Activated CD4-positive, alpha-beta T cell treated with anti-CD3 and anti-CD28 coated beads, Interleukin-2, amount 10 ng/mL, durations not matched to agents 24 days and 14 days (primary cell): ENCODE measurements at regions not wholly inside any gene's neighbourhood (a gene's known extent, or its start where the extent isn't known, plus 50 kb on each side); places are given as distances from the start of the nearest gene placed in this dataset.
A peak's percentile ranks its signal among the peaks of the same experiment; 100 is the strongest.
"Not testable (repeated sequence)": the region's sequence is repeated elsewhere in the genome, so short reads cannot be mapped to it uniquely, and the experiment has no call there.

Source experiments
- DNase-seq: peaks from one replicate; pipeline ENCODE4 v3.0.0; 2022
- H3K27ac Mint-ChIP-seq: one replicate; pipeline ENCODE4 v1.8.0; 2022; ENCODE audit warnings: mild to moderate bottlenecking, mixed read lengths
- H3K27me3 Mint-ChIP-seq: one replicate; pipeline ENCODE4 v1.8.0; 2022; ENCODE audit warnings: mixed read lengths
- H3K36me3 Mint-ChIP-seq: one replicate; pipeline ENCODE4 v1.8.0; 2022; ENCODE audit warnings: low read depth, mild to moderate bottlenecking, mixed read lengths
- H3K4me1 Mint-ChIP-seq: one replicate; pipeline ENCODE4 v1.8.0; 2021; ENCODE audit warnings: mixed read lengths
- H3K4me3 Mint-ChIP-seq: one replicate; pipeline ENCODE4 v1.8.0; 2022; ENCODE audit warnings: mild to moderate bottlenecking, moderate library complexity, mixed read lengths
- H3K9me3 Mint-ChIP-seq: one replicate; pipeline ENCODE4 v1.8.0; 2021; ENCODE audit warnings: mixed read lengths
- intact Hi-C: fragments of 100-400 bp; cut with micrococcal nuclease; formaldehyde crosslinking; loops from one replicate; pipeline ENCODE4 v1.15.1; 2023

DNA sequence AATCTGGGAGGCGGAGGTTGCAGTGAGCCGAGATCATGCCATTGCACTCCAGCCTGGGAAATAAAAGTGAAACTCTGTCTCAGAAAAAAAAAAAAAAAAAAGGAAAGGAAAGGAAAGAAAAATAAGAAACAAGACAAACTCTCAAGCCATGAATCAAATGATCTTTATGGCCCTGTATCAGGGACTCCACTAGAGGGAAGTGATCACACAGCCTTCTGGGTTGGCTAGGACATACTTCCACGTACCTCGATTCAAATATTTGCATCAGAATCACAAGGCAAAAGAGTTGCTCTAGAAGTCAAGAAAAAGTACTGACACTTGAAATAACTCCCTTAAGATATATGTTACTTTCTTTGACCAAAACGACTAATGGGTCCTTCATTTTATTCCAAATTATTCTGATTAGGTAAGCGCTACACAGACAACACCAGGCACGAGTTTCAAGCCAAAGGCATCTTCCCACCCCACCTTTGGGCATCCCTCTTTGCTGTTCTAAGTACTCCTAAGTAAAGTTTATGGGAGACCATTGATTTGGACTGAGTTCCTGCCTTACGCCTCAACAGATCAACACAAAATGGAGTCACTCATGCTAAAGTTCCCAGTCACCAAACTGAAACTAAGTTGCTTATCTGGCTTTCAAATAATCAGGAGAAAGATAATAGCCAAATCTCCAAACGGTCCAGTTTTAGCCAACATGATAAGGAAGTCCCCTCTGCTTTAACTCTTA is 77.5 kb upstream of the NT5E start:
- no peak for DNase-seq
- no peaks in the 10 kb centered on the region for H3K9me3 Mint-ChIP-seq
- peaks cover 9% of the 10 kb centered on the region for H3K4me1 Mint-ChIP-seq
- no peak overlapping the region for H3K4me3 Mint-ChIP-seq
- peaks cover 1% of the 10 kb centered on the region for H3K36me3 Mint-ChIP-seq
- H3K27me3 Mint-ChIP-seq, result no peaks in the 10 kb centered on the region
- no peak overlapping the region for H3K27ac Mint-ChIP-seq
- intact Hi-C loops, result no loop called here

DNA sequence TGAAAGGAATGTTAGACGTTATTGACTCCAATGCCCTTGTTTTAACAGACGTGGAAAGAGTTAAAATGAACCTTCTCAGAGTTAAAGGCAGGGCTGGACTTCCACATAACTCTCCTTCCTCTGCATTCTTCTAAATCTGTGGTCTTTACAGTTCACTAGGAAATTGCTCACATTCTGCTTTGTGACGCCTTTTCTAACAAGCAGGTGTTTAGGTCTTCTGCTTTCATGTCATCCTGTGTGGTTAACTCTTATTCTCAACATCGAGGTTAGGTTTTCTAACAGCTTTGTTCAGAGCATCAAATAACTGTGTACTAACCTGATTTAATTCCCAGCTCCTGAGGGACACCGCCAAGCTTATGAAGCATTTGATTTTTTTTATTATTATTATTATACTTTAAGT is 81.3 kb upstream of the NT5E start:
- Mint-ChIP-seq H3K27me3 (no peaks in the 10 kb centered on the region), H3K4me1 (peaks cover 12% of the 10 kb centered on the region), H3K4me3 (no peak overlapping the region), H3K36me3 (peaks cover 1% of the 10 kb centered on the region), H3K27ac (no peak overlapping the region), H3K9me3 (peaks cover 4% of the 10 kb centered on the region)
- intact Hi-C loops, result no loop called here
- DNase-seq, result peak; percentile 58

DNA sequence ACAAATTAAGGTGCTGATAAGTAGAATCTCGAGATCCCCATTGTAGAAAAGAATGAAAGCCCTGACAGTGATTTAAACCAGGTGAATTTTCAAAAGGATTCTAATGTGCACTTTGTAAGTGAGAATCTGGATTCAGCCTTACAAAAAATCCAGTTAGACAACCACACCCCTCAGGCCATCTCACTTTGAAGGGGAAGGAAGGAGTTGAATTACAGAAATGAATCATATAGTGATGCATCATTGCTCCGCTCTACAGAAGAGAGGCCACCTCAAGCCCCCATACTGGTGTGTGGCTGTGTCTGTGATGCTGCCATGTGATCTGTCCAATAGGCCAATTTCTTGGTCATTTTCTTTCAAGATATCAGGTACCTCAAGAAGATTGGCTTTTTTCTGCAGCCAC is 85.5 kb upstream of the NT5E start:
- no peak overlapping the region for H3K27ac Mint-ChIP-seq
- H3K4me3 Mint-ChIP-seq, result no peak overlapping the region
- intact Hi-C loops, result loop anchor here (5.0 kb wide), 2 partner anchors 38 to 313 kb away; no protein-coding TSS in a partner anchor
- H3K27me3 Mint-ChIP-seq, result no peaks in the 10 kb centered on the region
- peaks cover 16% of the 10 kb centered on the region for H3K4me1 Mint-ChIP-seq
- H3K9me3 Mint-ChIP-seq, result peaks cover 9% of the 10 kb centered on the region
- H3K36me3 Mint-ChIP-seq, result peaks cover 1% of the 10 kb centered on the region
- DNase-seq, result no peak

GRCh38 chr6:85363870-85364269 is 86.0 kb upstream of the NT5E start:
- intact Hi-C loops, result loop anchor here (5.0 kb wide), 2 partner anchors 38 to 313 kb away; no protein-coding TSS in a partner anchor
- H3K4me1 Mint-ChIP-seq, result peaks cover 16% of the 10 kb centered on the region
- H3K27ac Mint-ChIP-seq, result no peak overlapping the region
- H3K4me3 Mint-ChIP-seq, result no peak overlapping the region
- H3K27me3 Mint-ChIP-seq, result no peaks in the 10 kb centered on the region
- peaks cover 9% of the 10 kb centered on the region for H3K9me3 Mint-ChIP-seq
- peaks cover 1% of the 10 kb centered on the region for H3K36me3 Mint-ChIP-seq
- DNase-seq, result no peak

- Mint-ChIP-seq H3K4me3 (no peak overlapping the region), H3K36me3 (no peaks in the 10 kb centered on the region), H3K27ac (no peak overlapping the region), H3K4me1 (peaks cover 12% of the 10 kb centered on the region), H3K27me3 (no peaks in the 10 kb centered on the region), H3K9me3 (peaks cover 9% of the 10 kb centered on the region)
- intact Hi-C loops, result loop anchor here (5.0 kb wide), 2 partner anchors 40 to 315 kb away; no protein-coding TSS in a partner anchor
- DNase-seq, result no peak
Measured at GRCh38 chr6:85362652-85363310, 87.1 kb upstream of the NT5E start.

- peaks cover 12% of the 10 kb centered on the region for H3K4me1 Mint-ChIP-seq
- peak overlapping the region; percentile 65 for H3K27ac Mint-ChIP-seq
- no peaks in the 10 kb centered on the region for H3K36me3 Mint-ChIP-seq
- no peaks in the 10 kb centered on the region for H3K27me3 Mint-ChIP-seq
- DNase-seq, result no peak
- no peak overlapping the region for H3K4me3 Mint-ChIP-seq
- intact Hi-C loops, result loop anchor here (1.0 to 5.0 kb wide), 4 partner anchors 41 to 316 kb away; no protein-coding TSS in a partner anchor
- H3K9me3 Mint-ChIP-seq, result peaks cover 5% of the 10 kb centered on the region
Measured at GRCh38 chr6:85361643-85362014, 88.3 kb upstream of the NT5E start.

DNA sequence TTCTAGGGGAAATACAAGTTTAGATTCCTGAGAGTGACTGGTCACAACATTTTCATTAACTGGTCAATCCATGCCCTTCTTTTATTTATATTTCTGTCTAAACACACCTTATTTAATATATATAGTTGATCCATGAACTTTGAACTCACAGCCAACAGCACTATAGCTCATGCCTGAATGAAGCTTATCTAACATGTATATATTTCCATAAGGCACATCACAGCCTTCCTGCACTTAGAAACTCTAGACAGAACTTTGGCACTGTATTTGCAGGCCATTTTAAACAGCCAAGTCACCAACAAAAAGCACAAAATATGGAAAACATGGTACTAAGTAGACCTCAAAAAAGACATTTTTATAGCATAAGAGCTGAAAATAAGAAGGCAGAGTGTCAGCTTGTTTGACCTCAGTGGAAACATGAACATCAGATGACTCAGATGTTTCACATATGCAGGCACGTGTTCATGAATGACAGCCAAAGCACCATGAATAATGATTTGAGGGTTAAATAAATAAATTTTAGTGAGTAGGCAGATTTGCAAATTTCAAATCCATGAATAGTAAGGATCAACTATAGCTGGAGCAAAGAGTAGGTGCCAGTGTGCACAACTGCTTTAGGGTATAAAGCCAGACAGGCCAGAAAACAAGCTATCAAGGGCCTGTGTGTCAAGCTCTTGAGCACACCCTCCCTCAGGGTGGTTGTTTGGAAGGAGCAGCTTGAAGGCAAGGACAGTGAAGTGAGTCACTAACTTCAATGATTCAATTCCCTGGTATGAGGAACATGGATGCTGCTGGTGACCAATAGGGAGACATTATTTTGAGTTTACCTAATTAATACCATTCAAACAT is 88.9 kb upstream of the NT5E start:
- intact Hi-C loops, result loop anchor here (1.0 to 5.0 kb wide), 4 partner anchors 41 to 316 kb away; no protein-coding TSS in a partner anchor
- H3K36me3 Mint-ChIP-seq, result no peaks in the 10 kb centered on the region
- no peaks in the 10 kb centered on the region for H3K27me3 Mint-ChIP-seq
- no peak overlapping the region for H3K4me3 Mint-ChIP-seq
- DNase-seq, result no peak
- peak overlapping the region; percentile 65 for H3K27ac Mint-ChIP-seq
- H3K4me1 Mint-ChIP-seq, result peaks cover 12% of the 10 kb centered on the region
- H3K9me3 Mint-ChIP-seq, result peaks cover 5% of the 10 kb centered on the region

- DNase-seq, result no peak
- no peak overlapping the region for H3K4me3 Mint-ChIP-seq
- intact Hi-C loops, result loop anchor here (10.0 kb wide), 1 partner anchor 237 kb away; the partner anchor contains the start of gene SNX14
- no peaks in the 10 kb centered on the region for H3K36me3 Mint-ChIP-seq
- H3K27me3 Mint-ChIP-seq, result peaks cover 5% of the 10 kb centered on the region
- peaks cover 5% of the 10 kb centered on the region for H3K9me3 Mint-ChIP-seq
- no peak overlapping the region for H3K27ac Mint-ChIP-seq
- H3K4me1 Mint-ChIP-seq, result peaks cover 9% of the 10 kb centered on the region
Measured at GRCh38 chr6:85357651-85358050, 92.2 kb upstream of the NT5E start.

GRCh38 chr6:85356743-85357142 is 93.1 kb upstream of the NT5E start:
- H3K27me3 Mint-ChIP-seq, H3K36me3 Mint-ChIP-seq, H3K4me1 Mint-ChIP-seq, H3K9me3 Mint-ChIP-seq, DNase-seq, H3K27ac Mint-ChIP-seq, H3K4me3 Mint-ChIP-seq: not testable (repeated sequence)
- intact Hi-C loops, result loop anchor here (10.0 kb wide), 1 partner anchor 238 kb away; the partner anchor contains the start of gene SNX14

- Mint-ChIP-seq H3K4me1 (peaks cover 1% of the 10 kb centered on the region), H3K9me3 (no peaks in the 10 kb centered on the region), H3K27me3 (peaks cover 5% of the 10 kb centered on the region), H3K4me3 (no peak overlapping the region), H3K36me3 (no peaks in the 10 kb centered on the region), H3K27ac (no peak overlapping the region)
- intact Hi-C loops, result loop anchor here (1.0 to 10.0 kb wide), 3 partner anchors 127 to 239 kb away; partner anchors contain the start of gene SNX14
- DNase-seq, result no peak
Measured at GRCh38 chr6:85355816-85356215, 94.1 kb upstream of the NT5E start.

DNA sequence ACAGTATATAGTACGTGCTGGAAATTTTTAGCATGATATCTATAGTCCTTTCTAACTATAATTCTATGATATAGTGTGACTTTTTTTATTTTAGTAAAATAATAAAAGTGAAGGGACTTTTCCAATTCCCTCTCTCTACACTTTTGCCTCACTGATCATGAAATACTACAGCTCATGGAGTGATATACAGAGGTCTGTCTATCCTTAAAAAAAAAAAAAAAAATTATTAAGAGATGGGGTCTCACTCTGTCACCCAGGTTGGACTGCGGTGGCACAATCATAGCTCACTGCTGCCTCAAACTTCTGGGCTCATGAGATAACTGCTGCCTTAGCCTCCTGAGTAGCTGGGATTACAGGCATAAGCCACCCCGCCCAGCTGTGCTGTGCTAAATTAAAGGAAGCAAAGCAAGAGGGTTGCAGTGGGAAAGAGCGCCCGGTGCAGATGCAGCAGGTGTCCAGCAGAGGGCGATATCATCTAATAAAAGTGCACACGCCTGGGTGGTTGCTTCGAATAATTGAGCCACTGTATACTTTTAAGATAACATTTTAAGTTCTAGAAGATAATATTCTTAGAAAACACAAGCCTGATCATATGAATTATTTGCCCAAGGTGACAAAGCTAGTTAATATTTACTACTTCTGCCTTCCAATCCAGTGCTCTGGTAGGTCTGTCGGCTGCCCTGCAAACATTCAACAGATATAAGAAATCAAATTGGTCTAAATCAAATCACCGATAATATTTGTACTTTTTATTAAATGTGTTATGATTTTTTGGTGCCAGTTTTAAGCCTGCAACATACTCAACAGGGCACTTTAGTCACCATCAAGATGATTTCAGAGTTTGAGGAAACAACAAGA is 94.9 kb upstream of the NT5E start:
- DNase-seq, result peak; percentile 90
- H3K4me1 Mint-ChIP-seq, result no peaks in the 10 kb centered on the region
- peaks cover 6% of the 10 kb centered on the region for H3K27me3 Mint-ChIP-seq
- H3K4me3 Mint-ChIP-seq, result no peak overlapping the region
- H3K36me3 Mint-ChIP-seq, result no peaks in the 10 kb centered on the region
- H3K9me3 Mint-ChIP-seq, result no peaks in the 10 kb centered on the region
- H3K27ac Mint-ChIP-seq, result no peak overlapping the region
- intact Hi-C loops, result loop anchor here (1.0 to 10.0 kb wide), 3 partner anchors 128 to 240 kb away; partner anchors contain the start of gene SNX14

DNA sequence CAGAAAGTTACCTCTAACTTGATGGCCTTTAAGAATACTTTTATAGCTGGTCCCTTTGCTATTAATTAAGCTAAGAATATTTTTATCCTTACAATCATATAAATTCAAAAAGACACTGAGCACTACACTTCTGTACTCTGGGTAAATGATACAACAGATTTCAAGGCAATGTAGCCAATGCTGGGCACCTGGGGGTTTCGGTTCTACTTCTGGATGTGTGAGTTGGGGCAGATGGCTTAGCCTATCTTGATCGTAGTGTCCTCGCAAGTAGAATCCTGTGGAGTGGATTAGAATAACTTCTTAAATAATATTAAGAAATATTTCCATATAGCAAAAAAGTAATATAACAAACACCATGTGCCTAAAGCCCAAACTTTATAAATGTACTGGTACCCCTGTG is 96.9 kb upstream of the NT5E start:
- Mint-ChIP-seq H3K27ac (no peak overlapping the region), H3K27me3 (peaks cover 15% of the 10 kb centered on the region), H3K36me3 (no peaks in the 10 kb centered on the region), H3K4me3 (no peak overlapping the region), H3K4me1 (no peaks in the 10 kb centered on the region), H3K9me3 (no peaks in the 10 kb centered on the region)
- DNase-seq, result no peak
- intact Hi-C loops, result loop anchor here (10.0 kb wide), 1 partner anchor 242 kb away; the partner anchor contains the start of gene SNX14

DNA sequence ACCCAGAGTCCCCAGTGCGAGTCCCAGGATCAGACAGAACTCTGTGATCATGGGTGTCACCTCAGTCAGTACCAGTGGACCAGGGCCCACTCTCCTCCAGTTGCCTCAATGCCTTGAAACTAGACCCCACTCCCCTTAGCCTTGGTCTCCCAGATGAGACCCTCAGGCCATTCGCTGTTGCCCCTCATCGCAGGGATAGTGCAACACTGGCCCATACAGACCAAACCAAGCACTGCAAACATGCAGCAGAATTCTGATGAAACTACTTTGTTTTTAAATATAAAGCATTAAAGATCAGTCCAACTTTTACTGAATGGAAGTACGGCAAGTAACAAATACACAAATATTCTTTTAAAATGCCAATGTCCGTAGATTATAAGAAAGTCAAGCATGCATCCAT is 101.2 kb upstream of the NT5E start:
- Mint-ChIP-seq H3K4me3 (no peak overlapping the region), H3K27ac (no peak overlapping the region)

More for the DNA sequence above, 101.2 kb upstream of the NT5E start:
- Mint-ChIP-seq H3K36me3 (no peaks in the 10 kb centered on the region), H3K4me1 (no peaks in the 10 kb centered on the region), H3K9me3 (no peaks in the 10 kb centered on the region), H3K27me3 (peaks cover 25% of the 10 kb centered on the region)
- DNase-seq, result no peak
- intact Hi-C loops, result no loop called here
